Naive thymus-derived CD4-positive, alpha-beta T cell (primary cell): ENCODE measurements at regions not wholly inside any gene's neighbourhood (a gene's known extent, or its start where the extent isn't known, plus 50 kb on each side); places are given as distances from the start of the nearest gene placed in this dataset.

Source experiments
- ATAC-seq: fragments of 150-1000 bp; cut with Tn5 transposase; 2 replicates; pipeline ENCODE4 v1.10.0; 2021; ENCODE audit warnings: mild to moderate bottlenecking, moderate library complexity
- CTCF ChIA-PET: fragments of 350-600 bp; sonication (Branson Sonifier 250); formaldehyde crosslinking; loops from one replicate; lab custom pipeline; 2021; ENCODE audit warnings: antibody characterized with exemption; lab: Charles Lee
- POLR2A ChIA-PET: fragments of 350-600 bp; sonication (Branson Sonifier 250); formaldehyde crosslinking; loops from one replicate; lab custom pipeline; 2021; ENCODE audit warnings: antibody characterized with exemption, inconsistent platforms; lab: Charles Lee
- DNase-seq, 9 donors: peaks; one replicate each; pipeline versions ENCODE4 v3.0.0 to v3.0.0-alpha.2; 2020 to 2022; ENCODE audit warnings: mixed read lengths in 1 of 9
- H3K27ac ChIP-seq: one replicate; pipeline ENCODE4 v1.7.0; 2013; ENCODE audit warnings: mild to moderate bottlenecking, low read depth, low read length, moderate library complexity
- H3K27me3 ChIP-seq, 2 donors: one replicate each; pipeline ENCODE4 v1.7.0; 2013; ENCODE audit warnings: low read length in 2 of 2, mild to moderate bottlenecking in 2 of 2, moderate library complexity in 2 of 2; ENCODE audit not compliant: control insufficient read depth in 2 of 2, insufficient read depth in 2 of 2
- H3K36me3 ChIP-seq, 3 experiments: 1 replicate in 2 of 3; 2 replicates in 1 of 3; pipeline ENCODE4 v1.7.0; 2013; ENCODE audit warnings: low read length in 3 of 3, mild to moderate bottlenecking in 3 of 3, moderate library complexity in 1 of 3; ENCODE audit not compliant: insufficient read depth in 3 of 3, control insufficient read depth in 2 of 3
- H3K4me1 ChIP-seq, 2 donors: one replicate each; pipeline ENCODE4 v1.7.0; 2013; ENCODE audit warnings: low read length in 2 of 2, mild to moderate bottlenecking in 2 of 2, moderate library complexity in 1 of 2; ENCODE audit not compliant: control insufficient read depth in 2 of 2, insufficient read depth in 2 of 2
- H3K4me3 ChIP-seq: 2 replicates; pipeline ENCODE4 v1.7.0; 2013; ENCODE audit warnings: mild to moderate bottlenecking, low read length
- H3K9me3 ChIP-seq, 3 experiments: 1 replicate in 2 of 3; 2 replicates in 1 of 3; pipeline ENCODE4 v1.7.0; 2013; ENCODE audit warnings: low read length in 3 of 3; ENCODE audit not compliant: control insufficient read depth in 2 of 3
- H3K27ac Mint-ChIP-seq, 9 donors: one replicate each; pipeline ENCODE4 v1.8.0; 2020 to 2022; ENCODE audit warnings: mixed read lengths in 9 of 9, mild to moderate bottlenecking in 8 of 9, moderate library complexity in 5 of 9, inconsistent platforms in 2 of 9
- H3K27me3 Mint-ChIP-seq, 5 donors: one replicate each; pipeline ENCODE4 v1.8.0; 2021 to 2022; ENCODE audit warnings: mixed read lengths in 5 of 5, mild to moderate bottlenecking in 1 of 5
- H3K36me3 Mint-ChIP-seq, 5 donors: one replicate each; pipeline ENCODE4 v1.8.0; 2020 to 2022; ENCODE audit warnings: mixed read lengths in 5 of 5, mild to moderate bottlenecking in 3 of 5, inconsistent platforms in 1 of 5
- H3K4me1 Mint-ChIP-seq, 7 donors: one replicate each; pipeline ENCODE4 v1.8.0; 2020 to 2022; ENCODE audit warnings: mixed read lengths in 7 of 7, mild to moderate bottlenecking in 3 of 7, inconsistent platforms in 1 of 7
- H3K4me3 Mint-ChIP-seq, 10 donors: one replicate each; pipeline ENCODE4 v1.8.0; 2020 to 2022; ENCODE audit warnings: mild to moderate bottlenecking in 10 of 10, mixed read lengths in 10 of 10, moderate library complexity in 6 of 10, inconsistent platforms in 2 of 10
- H3K9me3 Mint-ChIP-seq, 11 donors: one replicate each; pipeline ENCODE4 v1.8.0; 2020 to 2022; ENCODE audit warnings: mixed read lengths in 11 of 11, mild to moderate bottlenecking in 4 of 11, inconsistent platforms in 1 of 11, moderate library complexity in 1 of 11
- intact Hi-C, 2 donors: fragments of 100-400 bp; cut with micrococcal nuclease; formaldehyde crosslinking; loops; one replicate each; pipeline ENCODE4 v1.15.1; 2023

- DNase-seq (no peak), ATAC-seq (no peak)
- Mint-ChIP-seq H3K27me3 (peaks cover 0 to 2% (median 0%) of the 10 kb centered on the region in 5 donors), H3K4me3 (peak overlapping the region in 1 of 10 donors; percentile 5), H3K36me3 (peaks cover 0 to 4% (median 0%) of the 10 kb centered on the region in 5 donors), H3K27ac (no peak overlapping the region), H3K9me3 (peaks cover 0 to 5% (median 0%) of the 10 kb centered on the region in 11 donors), H3K4me1 (peaks cover 7 to 23% (median 19%) of the 10 kb centered on the region in 7 donors)
- Histone ChIP-seq H3K4me1 (no peaks in the 10 kb centered on the region), H3K27me3 (no peaks in the 10 kb centered on the region), H3K4me3 (no peak overlapping the region), H3K27ac (no peak overlapping the region), H3K36me3 (no peaks in the 10 kb centered on the region), H3K9me3 (no peaks in the 10 kb centered on the region)
- ChIA-PET POLR2A (interaction anchor here (0.6 kb wide), 1 partner anchor 1815 kb away, joined by 4 read pairs; the partner anchor contains the start of genes HARS1 and HARS2), CTCF (no interaction called here)
- intact Hi-C loops, result no loop called here
These were observed 179.8 kb downstream of the FGF1 start for GRCh38 chr5:142506046-142506445.

GRCh38 chr5:142501890-142502289 is 177.1 kb upstream of the SPRY4 start:
- Histone ChIP-seq H3K4me3 (no peak overlapping the region), H3K4me1 (no peaks in the 10 kb centered on the region), H3K9me3 (no peaks in the 10 kb centered on the region), H3K27ac (no peak overlapping the region), H3K36me3 (no peaks in the 10 kb centered on the region), H3K27me3 (no peaks in the 10 kb centered on the region)
- Mint-ChIP-seq H3K4me1 (peaks cover 0 to 14% (median 4%) of the 10 kb centered on the region in 7 donors), H3K4me3 (no peak overlapping the region), H3K36me3 (peaks cover 0 to 4% (median 0%) of the 10 kb centered on the region in 5 donors), H3K9me3 (peaks cover 0 to 1% (median 0%) of the 10 kb centered on the region in 11 donors), H3K27ac (no peak overlapping the region), H3K27me3 (peaks cover 0 to 4% (median 0%) of the 10 kb centered on the region in 5 donors)
- POLR2A ChIA-PET, result no interaction called here
- no peak for ATAC-seq
- CTCF ChIA-PET, result no interaction called here
- intact Hi-C loops, result no loop called here
- no peak for DNase-seq

GRCh38 chr5:142500227-142500905 is 175.5 kb upstream of the SPRY4 start:
- Histone ChIP-seq H3K9me3 (no peaks in the 10 kb centered on the region), H3K27me3 (no peaks in the 10 kb centered on the region), H3K4me3 (no peak overlapping the region), H3K36me3 (no peaks in the 10 kb centered on the region), H3K4me1 (no peaks in the 10 kb centered on the region), H3K27ac (no peak overlapping the region)
- no peak for ATAC-seq
- CTCF ChIA-PET, result no interaction called here
- Mint-ChIP-seq H3K27ac (no peak overlapping the region), H3K9me3 (peaks cover 0 to 1% (median 0%) of the 10 kb centered on the region in 11 donors), H3K36me3 (peaks cover 0 to 4% (median 0%) of the 10 kb centered on the region in 5 donors), H3K27me3 (peaks cover 0 to 4% (median 0%) of the 10 kb centered on the region in 5 donors), H3K4me3 (no peak overlapping the region), H3K4me1 (peaks cover 0 to 5% (median 0%) of the 10 kb centered on the region in 7 donors)
- intact Hi-C loops, result no loop called here
- DNase-seq, result no peak
- POLR2A ChIA-PET, result no interaction called here

- H3K4me1 ChIP-seq, result no peaks in the 10 kb centered on the region
- no peaks in the 10 kb centered on the region for H3K27me3 ChIP-seq
- Mint-ChIP-seq H3K4me3 (no peak overlapping the region), H3K27ac (no peak overlapping the region), H3K27me3 (peaks cover 0 to 4% (median 0%) of the 10 kb centered on the region in 5 donors), H3K36me3 (peaks cover 0 to 4% (median 0%) of the 10 kb centered on the region in 5 donors), H3K4me1 (peaks cover 0 to 5% (median 0%) of the 10 kb centered on the region in 7 donors), H3K9me3 (peaks cover 0 to 1% (median 0%) of the 10 kb centered on the region in 11 donors)
- H3K27ac ChIP-seq, result no peak overlapping the region
- H3K9me3 ChIP-seq, result no peaks in the 10 kb centered on the region
- intact Hi-C loops, result no loop called here
- H3K4me3 ChIP-seq, result no peak overlapping the region
- H3K36me3 ChIP-seq, result no peaks in the 10 kb centered on the region
- no peak for ATAC-seq
- ChIA-PET CTCF (no interaction called here), POLR2A (no interaction called here)
- no peak for DNase-seq
These were observed 174.9 kb upstream of the SPRY4 start for GRCh38 chr5:142499591-142500226.

- no peaks in the 10 kb centered on the region for H3K36me3 Mint-ChIP-seq
- intact Hi-C loops, result no loop called here
- no peak overlapping the region for H3K27ac Mint-ChIP-seq
- Histone ChIP-seq H3K36me3 (no peaks in the 10 kb centered on the region), H3K27me3 (no peaks in the 10 kb centered on the region), H3K4me1 (no peaks in the 10 kb centered on the region), H3K4me3 (no peak overlapping the region), H3K9me3 (no peaks in the 10 kb centered on the region), H3K27ac (no peak overlapping the region)
- no peak overlapping the region for H3K4me3 Mint-ChIP-seq
- DNase-seq, result no peak
- H3K4me1 Mint-ChIP-seq, result no peaks in the 10 kb centered on the region
- CTCF ChIA-PET, result no interaction called here
- H3K9me3 Mint-ChIP-seq, result peaks cover 0 to 1% (median 0%) of the 10 kb centered on the region in 11 donors
- H3K27me3 Mint-ChIP-seq, result peaks cover 0 to 4% (median 0%) of the 10 kb centered on the region in 5 donors
- no peak for ATAC-seq
- POLR2A ChIA-PET, result interaction anchor here (0.6 kb wide), 1 partner anchor 319 kb away, joined by 5 read pairs; no protein-coding TSS in a partner anchor
These were observed 173.5 kb upstream of the SPRY4 start for GRCh38 chr5:142498298-142498697.

GRCh38 chr5:142495531-142495930 is 170.7 kb upstream of the SPRY4 start:
- Mint-ChIP-seq H3K27ac (no peak overlapping the region), H3K36me3 (no peaks in the 10 kb centered on the region), H3K27me3 (peaks cover 0 to 3% (median 0%) of the 10 kb centered on the region in 5 donors), H3K4me1 (peaks cover 0 to 7% (median 0%) of the 10 kb centered on the region in 7 donors), H3K4me3 (no peak overlapping the region), H3K9me3 (peaks cover 0 to 1% (median 0%) of the 10 kb centered on the region in 11 donors)
- Histone ChIP-seq H3K9me3 (no peaks in the 10 kb centered on the region), H3K36me3 (no peaks in the 10 kb centered on the region), H3K4me3 (no peak overlapping the region), H3K27me3 (no peaks in the 10 kb centered on the region), H3K4me1 (no peaks in the 10 kb centered on the region), H3K27ac (no peak overlapping the region)
- ChIA-PET CTCF (no interaction called here), POLR2A (no interaction called here)
- ATAC-seq (no peak), DNase-seq (no peak)
- intact Hi-C loops, result no loop called here
